CD4-positive, alpha-beta T cell treated with Interleukin-4 for 4 hours (primary cell): ENCODE measurements at regions not wholly inside any gene's neighbourhood (a gene's known extent, or its start where the extent isn't known, plus 50 kb on each side); places are given as distances from the start of the nearest gene placed in this dataset.
"Not testable (repeated sequence)": the region's sequence is repeated elsewhere in the genome, so short reads cannot be mapped to it uniquely, and the experiment has no call there.

Experiments
- DNase-seq: peaks from one replicate; pipeline ENCODE4 v3.0.0-alpha.2; 2020

GRCh38 chr2:67716895-67717396 lies 319.8 kb downstream of the ETAA1 start:
- DNase-seq, result no peak

GRCh38 chr2:67717692-67718091 lies 320.6 kb downstream of the ETAA1 start:
- DNase-seq, result no peak

- DNase-seq, result no peak
Observed at GRCh38 chr2:67719351-67719750, 322.2 kb downstream of the ETAA1 start.

- no peak for DNase-seq
Observed at GRCh38 chr2:67721516-67721915, 324.4 kb downstream of the ETAA1 start.

GRCh38 chr2:67724261-67724660 lies 327.1 kb downstream of the ETAA1 start:
- DNase-seq, result no peak

- no peak for DNase-seq
Observed at GRCh38 chr2:67725731-67726130, 328.6 kb downstream of the ETAA1 start.

- DNase-seq, result no peak
Observed at GRCh38 chr2:67726416-67726815, 329.3 kb downstream of the ETAA1 start.

GRCh38 chr2:67727131-67727530 lies 330.0 kb downstream of the ETAA1 start:
- no peak for DNase-seq

- DNase-seq, result no peak
Observed at GRCh38 chr2:67727623-67728022, 330.5 kb downstream of the ETAA1 start.

- no peak for DNase-seq
Observed at GRCh38 chr2:67729474-67729873, 332.3 kb downstream of the ETAA1 start.

- DNase-seq, result no peak
Observed at GRCh38 chr2:67733517-67733916, 329.3 kb downstream of the C1D start.

- DNase-seq, result no peak
Observed at GRCh38 chr2:67752199-67752598, 310.6 kb downstream of the C1D start.

GRCh38 chr2:67752969-67753368 lies 309.8 kb downstream of the C1D start:
- no peak for DNase-seq

GRCh38 chr2:67755156-67755882 lies 307.5 kb downstream of the C1D start:
- no peak for DNase-seq

- DNase-seq, result no peak
Observed at GRCh38 chr2:67760995-67761394, 301.8 kb downstream of the C1D start.

- DNase-seq, result no peak
Observed at GRCh38 chr2:67771380-67771779, 291.4 kb downstream of the C1D start.

- no peak for DNase-seq
Observed at GRCh38 chr2:67772216-67773170, 290.3 kb downstream of the C1D start.

- DNase-seq, result no peak
Observed at GRCh38 chr2:67773851-67774250, 289.0 kb downstream of the C1D start.

GRCh38 chr2:67776276-67776675 lies 286.5 kb downstream of the C1D start:
- no peak for DNase-seq

- no peak for DNase-seq
Observed at GRCh38 chr2:67777010-67777409, 285.8 kb downstream of the C1D start.

GRCh38 chr2:67777836-67778429 lies 284.9 kb downstream of the C1D start:
- no peak for DNase-seq

GRCh38 chr2:67780841-67781240 lies 282.0 kb downstream of the C1D start:
- not testable (repeated sequence) for DNase-seq

- DNase-seq, result no peak
Observed at GRCh38 chr2:67782443-67782842, 280.4 kb downstream of the C1D start.
